Endothelial cell of umbilical vein (primary cell): ENCODE measurements at regions not wholly inside any gene's neighbourhood (a gene's known extent, or its start where the extent isn't known, plus 50 kb on each side); places are given as distances from the start of the nearest gene placed in this dataset.

Experiments used
- CTCF ChIP-seq, 2 donors: IDR thresholded peaks; 1 replicate in 1 of 2; 2 replicates in 1 of 2; pipeline ENCODE4 v1.5.1; 2011; ENCODE audit warnings: low read length in 2 of 2, mild to moderate bottlenecking in 2 of 2, moderate library complexity in 2 of 2, control low read depth in 1 of 2, inconsistent platforms in 1 of 2, low read depth in 1 of 2; ENCODE audit not compliant: insufficient read depth in 1 of 2; ENCODE audit errors: extremely low read depth in 1 of 2
- EZH2 ChIP-seq: IDR thresholded peaks from 2 replicates; pipeline ENCODE4 v1.6.1; 2012; ENCODE audit warnings: borderline replicate concordance, low read depth, mild to moderate bottlenecking, moderate library complexity, low read length, inconsistent platforms; ENCODE audit not compliant: severe bottlenecking
- FOS ChIP-seq: IDR thresholded peaks from 2 replicates; pipeline ENCODE4 v1.6.1; 2011; ENCODE audit warnings: mild to moderate bottlenecking, low read length, moderate library complexity, borderline replicate concordance; ENCODE audit not compliant: insufficient read depth
- GATA2 ChIP-seq: IDR thresholded peaks from 2 replicates; pipeline ENCODE4 v1.7.0; 2011; ENCODE audit warnings: low read depth, mild to moderate bottlenecking, moderate library complexity, mixed read lengths, low read length; ENCODE audit not compliant: insufficient read length, insufficient read depth
- JUN ChIP-seq: IDR thresholded peaks from 2 replicates; pipeline ENCODE4 v1.6.1; 2011; ENCODE audit warnings: borderline replicate concordance, low read depth; ENCODE audit not compliant: insufficient read length, insufficient read depth
- MAX ChIP-seq: IDR thresholded peaks from 2 replicates; pipeline ENCODE4 v1.6.1; 2011; ENCODE audit not compliant: insufficient read depth, insufficient read length
- MYC ChIP-seq: IDR thresholded peaks from one replicate; pipeline ENCODE4 v1.6.1; 2011; ENCODE audit warnings: mild to moderate bottlenecking, low read depth, low read length
- POLR2A ChIP-seq: IDR thresholded peaks from 2 replicates; pipeline ENCODE4 v1.6.1; 2012; ENCODE audit warnings: low read depth, mild to moderate bottlenecking, control low read depth, low read length
- POLR2AphosphoS5 ChIP-seq: IDR thresholded peaks from 2 replicates; pipeline ENCODE4 v1.6.1; 2012; ENCODE audit warnings: low read depth, mild to moderate bottlenecking, control low read depth, low read length, moderate library complexity; ENCODE audit not compliant: insufficient read depth

GRCh38 chr9:89881431-89881830 is 276.6 kb downstream of the GADD45G start:
- TF ChIP-seq POLR2AphosphoS5 (no peak), CTCF (IDR thresholded peaks at IDR 0.05; ENCODE audit: extremely low read depth in 1 of 2, insufficient read depth in 1 of 2, low read depth in 1 of 2, low read length in 2 of 2) (no peak), JUN (no peak), POLR2A (no peak), EZH2 (no peak), GATA2 (no peak), MAX (no peak), MYC (no peak), FOS (no peak)
